Lung (tissue), 11 donors: ENCODE measurements at regions not wholly inside any gene's neighbourhood (a gene's known extent, or its start where the extent isn't known, plus 50 kb on each side); places are given as distances from the start of the nearest gene placed in this dataset.

Source experiments
- ATAC-seq: fragments of 200-7000 bp; cut with Tn5 transposase; one replicate; pipeline ENCODE4 v1.9.1; 2020; ENCODE audit warnings: moderate number of reproducible peaks; ENCODE audit not compliant: insufficient read depth, low FRiP score
- DNase-seq, 3 donors: peaks; one replicate each; pipeline ENCODE4 v3.0.0-alpha.2; 2013 to 2017
- H3K27ac ChIP-seq, 2 donors: one replicate each; pipeline ENCODE4 v1.5.1; 2013; ENCODE audit warnings: mild to moderate bottlenecking in 2 of 2, moderate library complexity in 2 of 2, control low read depth in 1 of 2, inconsistent platforms in 1 of 2, low read depth in 1 of 2, low read length in 1 of 2
- H3K27me3 ChIP-seq, 3 donors: one replicate each; pipeline ENCODE4 v1.5.1; 2013; ENCODE audit warnings: low read length in 2 of 3; ENCODE audit not compliant: control insufficient read depth in 3 of 3, insufficient read depth in 3 of 3
- H3K36me3 ChIP-seq, 4 donors: one replicate each; pipeline ENCODE4 v1.5.1; 2013; ENCODE audit warnings: low read length in 4 of 4, mild to moderate bottlenecking in 1 of 4, moderate library complexity in 1 of 4; ENCODE audit not compliant: control insufficient read depth in 4 of 4, insufficient read depth in 4 of 4
- H3K4me1 ChIP-seq, 5 donors: one replicate each; pipeline ENCODE4 v1.5.1; 2013; ENCODE audit warnings: low read length in 5 of 5, mild to moderate bottlenecking in 2 of 5, moderate library complexity in 1 of 5; ENCODE audit not compliant: control insufficient read depth in 5 of 5, insufficient read depth in 5 of 5
- H3K4me3 ChIP-seq: one replicate; pipeline ENCODE4 v1.5.1; 2013; ENCODE audit warnings: mild to moderate bottlenecking, control low read depth, moderate library complexity
- H3K9ac ChIP-seq, 2 donors: one replicate each; pipeline ENCODE4 v1.5.1; 2013; ENCODE audit warnings: low read length in 2 of 2, control low read depth in 1 of 2; ENCODE audit not compliant: insufficient read depth in 1 of 2
- H3K9me3 ChIP-seq, 4 donors: one replicate each; pipeline ENCODE4 v1.5.1; 2013; ENCODE audit warnings: low read length in 3 of 4, mild to moderate bottlenecking in 1 of 4, moderate library complexity in 1 of 4; ENCODE audit not compliant: control insufficient read depth in 4 of 4, insufficient read depth in 3 of 4
- CTCF ChIP-seq: IDR thresholded peaks from 2 replicates; pipeline ENCODE4 v1.5.1; 2012; ENCODE audit warnings: mild to moderate bottlenecking; ENCODE audit errors: control extremely low read depth, extremely low read depth
- WGBS, 2 donors: extraction: QIAGEN DNeasy Blood & Tissue Kit; methylation state at CpG; one replicate each; pipeline ENCODE4 v1.1.7; 2013; 5-methylcytosine and 5-hydroxymethylcytosine counted together
- donor health status: control.
- donor health status: control.
- donor health status: Bipolar disorder and iron deficiency.
- donor health status: healthy.
- donor health status: DM: yes; HTN: yes; CAD: no.

- no peaks in the 10 kb centered on the region for H3K36me3 ChIP-seq
- no peak overlapping the region for H3K9ac ChIP-seq
- no peak for TF ChIP-seq CTCF
- peak in 1 of 3 donors; percentile 47 for DNase-seq
- no peaks in the 10 kb centered on the region for H3K27me3 ChIP-seq
- no peak overlapping the region for H3K4me3 ChIP-seq
- no peaks in the 10 kb centered on the region for H3K9me3 ChIP-seq
- ATAC-seq, result no peak
- H3K27ac ChIP-seq, result peak overlapping the region in 1 of 2 donors; percentile 26
- H3K4me1 ChIP-seq, result peaks cover 0 to 13% (median 0%) of the 10 kb centered on the region in 5 donors
- 39 to 49% methylated on average over 7 of the region's 7 CpGs for WGBS, 2 donors
Measured at GRCh38 chr20:22684763-22685443, 100.5 kb upstream of the FOXA2 start.

GRCh38 chr20:22686097-22686496 lies 101.7 kb upstream of the FOXA2 start:
- 51 to 53% methylated on average over 7 of the region's 7 CpGs for WGBS, 2 donors
- Histone ChIP-seq H3K4me1 (peaks cover 0 to 13% (median 0%) of the 10 kb centered on the region in 5 donors), H3K4me3 (no peak overlapping the region), H3K9ac (no peak overlapping the region), H3K27me3 (no peaks in the 10 kb centered on the region), H3K27ac (no peak overlapping the region), H3K9me3 (no peaks in the 10 kb centered on the region), H3K36me3 (no peaks in the 10 kb centered on the region)
- TF ChIP-seq CTCF, result no peak
- DNase-seq (peak; percentile 72 to 76 (median 73)), ATAC-seq (peak; percentile 15)

GRCh38 chr20:22687676-22688349 lies 103.4 kb upstream of the FOXA2 start:
- WGBS, 2 donors, result 73 to 80% methylated on average over 6 of the region's 6 CpGs
- no peaks in the 10 kb centered on the region for H3K27me3 ChIP-seq
- no peak for ATAC-seq
- no peak overlapping the region for H3K9ac ChIP-seq
- TF ChIP-seq CTCF, result no peak
- H3K4me1 ChIP-seq, result peaks cover 0 to 13% (median 0%) of the 10 kb centered on the region in 5 donors
- H3K9me3 ChIP-seq, result no peaks in the 10 kb centered on the region
- H3K4me3 ChIP-seq, result no peak overlapping the region
- no peaks in the 10 kb centered on the region for H3K36me3 ChIP-seq
- H3K27ac ChIP-seq, result no peak overlapping the region
- DNase-seq, result no peak
